Pancreas (tissue), 10 donors: ENCODE measurements at regions not wholly inside any gene's neighbourhood (a gene's known extent, or its start where the extent isn't known, plus 50 kb on each side); places are given as distances from the start of the nearest gene placed in this dataset.
A peak's percentile ranks its signal among the peaks of the same experiment; 100 is the strongest.

Source experiments
- ATAC-seq, 4 donors: fragments of 200-7000 bp; cut with Tn5 transposase; one replicate each; pipeline versions ENCODE4 v1.8.0 to v1.9.1; 2020; ENCODE audit warnings: mild to moderate bottlenecking in 4 of 4, moderate library complexity in 4 of 4
- DNase-seq, 6 donors: peaks; one replicate each; pipeline ENCODE4 v3.0.0-alpha.2; 2020
- FAIRE-seq: peaks from 2 replicates; lab custom pipeline; 2012; peaks lifted over from hg19 to GRCh38; lab: Jason Lieb, UNC
- H3K27ac ChIP-seq, 4 donors: fragments of 200-600 bp; sonication (generic); 1 replicate in 3 of 4; 2 replicates in 1 of 4; pipeline versions ENCODE4 v1.5.0 to v1.8.0; 2020
- H3K27me3 ChIP-seq, 4 donors: fragments of 200-600 bp; one replicate each; pipeline ENCODE4 v1.8.0; 2021
- H3K36me3 ChIP-seq, 3 donors: fragments of 200-600 bp; sonication (generic) in 1 of 3; one replicate each; pipeline versions ENCODE4 v1.5.0 to v1.8.0; 2020 to 2021
- H3K4me1 ChIP-seq, 3 donors: fragments of 200-600 bp; one replicate each; pipeline ENCODE4 v1.8.0; 2021
- H3K4me3 ChIP-seq, 4 donors: fragments of 200-600 bp; sonication (generic) in 2 of 4; one replicate each; pipeline versions ENCODE4 v1.5.0 to v1.8.0; 2020 to 2021
- H3K9me3 ChIP-seq, 4 donors: fragments of 200-600 bp; one replicate each; pipeline ENCODE4 v1.8.0; 2021
- WGBS, 2 donors: extraction: QIAGEN DNeasy Blood & Tissue Kit; methylation state at CpG; one replicate each; pipeline ENCODE4 v1.1.7; 2013; 5-methylcytosine and 5-hydroxymethylcytosine counted together
- intact Hi-C, 3 donors: fragments of 100-400 bp; cut with DNase I; formaldehyde crosslinking; loops; one replicate each; pipeline versions ENCODE4 v1.11.1 to v1.14.2; 2022
- TF ChIP-seq, protein P1 (sequence below), 4 donors: fragments of 200-600 bp; sonication (generic) in 3 of 4; IDR thresholded peaks; one replicate each; pipeline versions ENCODE4 v1.5.0 to v1.8.0; 2021; ENCODE audit warnings: antibody characterized with exemption in 4 of 4
- donor health status: healthy with polysubstance abuse.
- donor health status: DM: no; HTN: no; CAD: no; lungs with moderate emphysema.
- donor health status: DM: no; HTN: no; CAD: no.
- donor health status: control.
- donor health status: control.
- donor health status: Bipolar disorder and iron deficiency.
- donor health status: DM: yes; HTN: yes; CAD: no.
- donor health status: DM: no; HTN: no; CAD: no.
- donor health status: DM: no; HTN: no; CAD: no.
- donor health status: DM: yes; HTN: yes; CAD: no.

DNA sequence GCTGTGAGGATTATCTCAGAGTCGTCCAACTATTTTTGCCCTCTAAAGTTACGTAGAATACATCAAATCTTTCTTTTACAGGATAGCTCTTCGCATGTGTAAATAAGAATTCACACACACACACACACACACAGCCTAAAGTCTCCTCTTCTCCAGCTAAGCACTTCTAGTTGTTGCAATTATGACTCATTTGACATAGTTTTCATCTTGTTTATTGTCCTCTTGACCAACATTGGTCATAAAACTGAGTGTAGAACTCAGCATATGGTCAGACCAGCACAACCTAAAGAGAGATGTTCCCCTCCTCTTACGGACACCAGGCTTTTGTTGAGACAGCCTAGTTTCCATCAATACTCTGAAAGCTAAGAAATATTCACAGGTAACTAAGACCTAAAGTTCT lies 234.2 kb downstream of the BLID start:
- Histone ChIP-seq H3K27ac (no peak overlapping the region), H3K9me3 (no peaks in the 10 kb centered on the region), H3K36me3 (no peaks in the 10 kb centered on the region), H3K27me3 (no peaks in the 10 kb centered on the region), H3K4me3 (no peak overlapping the region), H3K4me1 (no peaks in the 10 kb centered on the region)
- WGBS, 2 donors, result 67 to 80% methylated on average over 4 of the region's 4 CpGs
- DNase-seq (no peak), ATAC-seq (no peak), FAIRE-seq (no peak)
- TF ChIP-seq, protein P1, sequence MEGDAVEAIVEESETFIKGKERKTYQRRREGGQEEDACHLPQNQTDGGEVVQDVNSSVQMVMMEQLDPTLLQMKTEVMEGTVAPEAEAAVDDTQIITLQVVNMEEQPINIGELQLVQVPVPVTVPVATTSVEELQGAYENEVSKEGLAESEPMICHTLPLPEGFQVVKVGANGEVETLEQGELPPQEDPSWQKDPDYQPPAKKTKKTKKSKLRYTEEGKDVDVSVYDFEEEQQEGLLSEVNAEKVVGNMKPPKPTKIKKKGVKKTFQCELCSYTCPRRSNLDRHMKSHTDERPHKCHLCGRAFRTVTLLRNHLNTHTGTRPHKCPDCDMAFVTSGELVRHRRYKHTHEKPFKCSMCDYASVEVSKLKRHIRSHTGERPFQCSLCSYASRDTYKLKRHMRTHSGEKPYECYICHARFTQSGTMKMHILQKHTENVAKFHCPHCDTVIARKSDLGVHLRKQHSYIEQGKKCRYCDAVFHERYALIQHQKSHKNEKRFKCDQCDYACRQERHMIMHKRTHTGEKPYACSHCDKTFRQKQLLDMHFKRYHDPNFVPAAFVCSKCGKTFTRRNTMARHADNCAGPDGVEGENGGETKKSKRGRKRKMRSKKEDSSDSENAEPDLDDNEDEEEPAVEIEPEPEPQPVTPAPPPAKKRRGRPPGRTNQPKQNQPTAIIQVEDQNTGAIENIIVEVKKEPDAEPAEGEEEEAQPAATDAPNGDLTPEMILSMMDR (IDR thresholded peaks at IDR 0.05), result no peak
- intact Hi-C loops, result no loop called here

DNA sequence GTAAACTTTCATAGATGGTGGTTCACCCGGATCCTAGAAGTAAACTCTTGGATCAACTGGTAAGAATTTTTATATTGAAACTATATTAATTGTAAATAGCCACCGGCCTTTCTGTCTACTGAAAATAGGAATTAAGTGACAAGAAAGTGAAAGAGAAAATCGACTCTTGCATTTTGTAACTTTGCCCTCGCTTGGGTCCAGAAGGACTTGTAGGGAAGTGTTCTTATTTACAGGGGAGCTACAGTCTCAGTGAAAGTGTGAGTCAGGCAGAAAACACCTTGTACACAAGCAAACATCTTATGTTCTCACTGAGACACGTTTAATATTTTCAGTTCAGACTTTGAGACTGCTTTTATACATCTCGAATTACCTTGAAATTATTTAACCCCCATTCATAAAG lies 238.9 kb downstream of the BLID start:
- TF ChIP-seq, protein P1 (IDR thresholded peaks at IDR 0.05), result no peak
- H3K4me3 ChIP-seq, result no peak overlapping the region
- intact Hi-C loops, result no loop called here
- no peaks in the 10 kb centered on the region for H3K27me3 ChIP-seq
- H3K27ac ChIP-seq, result no peak overlapping the region
- no peaks in the 10 kb centered on the region for H3K36me3 ChIP-seq
- no peaks in the 10 kb centered on the region for H3K9me3 ChIP-seq
- WGBS, 2 donors, result 62 to 74% methylated on average over 6 of the region's 6 CpGs
- no peak for DNase-seq
- H3K4me1 ChIP-seq, result no peaks in the 10 kb centered on the region
- no peak for FAIRE-seq
- no peak for ATAC-seq

DNA sequence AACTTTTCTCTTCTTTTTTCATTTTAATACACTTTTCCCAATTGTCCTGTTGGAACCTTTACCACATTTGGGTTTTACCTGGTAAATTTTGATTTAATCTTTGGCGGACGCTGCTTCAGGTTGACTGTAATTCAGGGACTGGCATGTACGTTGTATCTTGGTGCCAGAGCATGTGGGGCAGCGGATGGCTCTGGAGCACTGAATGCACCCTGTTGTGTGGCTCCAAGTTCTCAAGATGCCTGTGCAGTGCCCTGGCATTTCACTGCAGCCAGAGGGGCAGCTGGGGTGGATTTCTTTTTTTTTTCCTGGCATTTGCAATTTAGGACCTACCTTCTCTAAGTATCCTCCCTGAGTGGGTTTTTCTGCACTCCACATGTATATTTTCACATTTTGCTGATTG lies 242.2 kb downstream of the BLID start:
- FAIRE-seq (no peak), DNase-seq (no peak), ATAC-seq (no peak)
- intact Hi-C loops, result no loop called here
- no peaks in the 10 kb centered on the region for H3K36me3 ChIP-seq
- TF ChIP-seq, protein P1 (IDR thresholded peaks at IDR 0.05), result no peak
- H3K4me3 ChIP-seq, result no peak overlapping the region
- H3K4me1 ChIP-seq, result no peaks in the 10 kb centered on the region
- H3K9me3 ChIP-seq, result no peaks in the 10 kb centered on the region
- H3K27me3 ChIP-seq, result no peaks in the 10 kb centered on the region
- H3K27ac ChIP-seq, result no peak overlapping the region
- 62 to 65% methylated on average over 4 of the region's 4 CpGs for WGBS, 2 donors

GRCh38 chr11:121872356-121872755 lies 243.7 kb downstream of the BLID start:
- intact Hi-C loops, result no loop called here
- H3K4me1 ChIP-seq, result no peaks in the 10 kb centered on the region
- no peaks in the 10 kb centered on the region for H3K9me3 ChIP-seq
- no peaks in the 10 kb centered on the region for H3K36me3 ChIP-seq
- ATAC-seq (no peak), FAIRE-seq (no peak), DNase-seq (no peak)
- TF ChIP-seq, protein P1 (IDR thresholded peaks at IDR 0.05), result no peak
- H3K4me3 ChIP-seq, result no peak overlapping the region
- no peaks in the 10 kb centered on the region for H3K27me3 ChIP-seq
- 84 to 88% methylated on average over 5 of the region's 5 CpGs for WGBS, 2 donors
- H3K27ac ChIP-seq, result no peak overlapping the region

DNA sequence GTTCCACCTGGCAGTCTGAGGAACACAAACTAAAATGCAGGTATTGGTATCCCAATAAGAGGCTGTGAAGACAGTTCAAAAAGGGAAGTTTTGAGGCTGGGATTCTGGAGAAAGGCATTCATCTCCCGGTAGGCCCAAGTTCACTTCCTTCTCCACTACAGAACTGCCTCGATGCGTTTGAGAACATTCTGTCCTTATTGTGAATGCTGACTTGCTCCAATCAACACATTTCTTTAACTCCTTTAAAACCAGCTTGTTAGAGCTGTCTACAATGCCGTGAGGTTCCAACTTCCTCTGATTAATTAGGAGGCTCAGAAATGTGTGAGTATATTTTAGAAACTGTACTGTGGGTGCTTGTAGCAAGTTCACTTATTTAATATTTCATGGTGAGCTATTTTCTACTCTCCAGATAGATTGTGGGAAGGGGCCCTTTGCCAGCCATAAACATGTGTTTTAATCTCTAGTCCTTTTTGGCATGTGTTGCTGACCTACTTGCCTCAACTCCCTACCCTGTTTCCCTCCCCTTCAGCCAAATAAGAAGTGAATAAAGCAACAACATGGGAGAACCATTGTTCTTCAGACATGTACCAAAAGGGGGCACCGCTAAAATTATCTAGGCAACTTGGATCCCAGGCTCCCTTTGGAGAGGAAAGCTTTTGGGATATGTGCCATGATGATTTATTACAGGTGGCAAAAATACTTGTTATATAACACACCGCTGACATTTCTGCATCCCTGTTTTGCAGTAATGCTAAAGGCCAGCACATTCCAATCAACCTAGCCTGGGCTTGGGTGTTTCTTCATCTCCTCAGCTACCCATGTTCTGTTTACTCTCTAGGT lies 245.6 kb downstream of the BLID start:
- TF ChIP-seq, protein P1 (IDR thresholded peaks at IDR 0.05), result no peak
- H3K4me3 ChIP-seq, result no peak overlapping the region
- WGBS, 2 donors, result 52 to 53% methylated on average over 6 of the region's 6 CpGs
- intact Hi-C loops, result no loop called here
- peak in 2 of 4 donors; percentile 19 to 32 for ATAC-seq
- DNase-seq, result no peak
- no peaks in the 10 kb centered on the region for H3K27me3 ChIP-seq
- H3K36me3 ChIP-seq, result no peaks in the 10 kb centered on the region
- no peak for FAIRE-seq
- no peak overlapping the region for H3K27ac ChIP-seq
- H3K4me1 ChIP-seq, result no peaks in the 10 kb centered on the region
- H3K9me3 ChIP-seq, result no peaks in the 10 kb centered on the region
